Urinary bladder (tissue), 3 donors: ENCODE measurements at regions not wholly inside any gene's neighbourhood (a gene's known extent, or its start where the extent isn't known, plus 50 kb on each side); places are given as distances from the start of the nearest gene placed in this dataset.

Experiments
- DNase-seq: peaks from one replicate; pipeline ENCODE4 v3.0.0-alpha.2; 2015; ENCODE audit errors: extremely low spot score
- H3K27ac ChIP-seq: one replicate; pipeline ENCODE4 v1.5.1; 2013; ENCODE audit warnings: low read depth, mild to moderate bottlenecking, moderate library complexity
- H3K36me3 ChIP-seq: one replicate; pipeline ENCODE4 v1.6.1; 2013; ENCODE audit warnings: mild to moderate bottlenecking, moderate library complexity; ENCODE audit not compliant: insufficient read depth
- H3K4me1 ChIP-seq: one replicate; pipeline ENCODE4 v1.6.1; 2013; ENCODE audit warnings: mild to moderate bottlenecking, moderate library complexity; ENCODE audit not compliant: insufficient read depth
- H3K4me3 ChIP-seq: one replicate; pipeline ENCODE4 v1.5.1; 2013; ENCODE audit warnings: low read depth, low read length
- WGBS: extraction: QIAGEN DNeasy Blood & Tissue Kit; methylation state at CpG from one replicate; pipeline ENCODE4 v1.1.7; 2013; 5-methylcytosine and 5-hydroxymethylcytosine counted together
- donor health status: healthy with polysubstance abuse.
- donor health status: healthy.

GRCh38 chr3:117587416-117587815 lies 877.8 kb downstream of the TUSC7 start:
- WGBS, result 92% methylated on average over 2 of the region's 2 CpGs
- Histone ChIP-seq H3K27ac (no peak overlapping the region), H3K4me1 (no peaks in the 10 kb centered on the region), H3K4me3 (no peak overlapping the region), H3K36me3 (no peaks in the 10 kb centered on the region)
- DNase-seq, result no peak

- H3K4me1 ChIP-seq, result no peaks in the 10 kb centered on the region
- H3K36me3 ChIP-seq, result no peaks in the 10 kb centered on the region
- no peak for DNase-seq
- no peak overlapping the region for H3K27ac ChIP-seq
- H3K4me3 ChIP-seq, result no peak overlapping the region
- 73% methylated on average over 2 of the region's 2 CpGs for WGBS
Observed at GRCh38 chr3:117589454-117589853, 879.9 kb downstream of the TUSC7 start.

DNA sequence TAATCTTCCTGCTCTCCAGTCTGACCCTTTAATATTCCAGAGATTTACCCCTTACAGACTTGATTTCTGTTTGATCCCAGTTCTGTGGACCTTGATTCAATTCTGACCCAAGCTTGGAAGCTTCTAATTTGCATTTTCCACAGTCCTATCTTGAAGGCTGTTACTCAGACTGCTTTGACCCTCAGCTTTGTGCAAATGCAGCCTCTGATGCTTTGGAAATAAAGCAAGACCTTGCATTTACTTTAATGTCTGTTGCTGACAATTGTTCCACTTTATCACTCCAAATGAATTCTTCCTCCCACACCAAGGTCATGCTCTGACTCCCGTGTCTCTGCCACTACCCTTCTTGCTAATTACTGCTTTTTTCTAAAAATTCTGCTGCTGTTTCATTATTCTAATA lies 886.0 kb downstream of the TUSC7 start:
- Histone ChIP-seq H3K4me1 (no peaks in the 10 kb centered on the region), H3K36me3 (no peaks in the 10 kb centered on the region), H3K27ac (no peak overlapping the region), H3K4me3 (no peak overlapping the region)
- WGBS, result 64% methylated on average over 1 of the region's 1 CpG
- DNase-seq, result no peak

GRCh38 chr3:117596503-117596902 lies 886.9 kb downstream of the TUSC7 start:
- no peak overlapping the region for H3K4me3 ChIP-seq
- DNase-seq, result no peak
- no peak overlapping the region for H3K27ac ChIP-seq
- H3K36me3 ChIP-seq, result no peaks in the 10 kb centered on the region
- WGBS, result 72% methylated on average over 1 of the region's 1 CpG
- H3K4me1 ChIP-seq, result no peaks in the 10 kb centered on the region

- WGBS, result 25% methylated on average over 1 of the region's 1 CpG
- Histone ChIP-seq H3K36me3 (no peaks in the 10 kb centered on the region), H3K27ac (no peak overlapping the region), H3K4me3 (no peak overlapping the region), H3K4me1 (no peaks in the 10 kb centered on the region)
- DNase-seq, result no peak
Observed at GRCh38 chr3:117597865-117598264, 888.3 kb downstream of the TUSC7 start.

- Histone ChIP-seq H3K36me3 (no peaks in the 10 kb centered on the region), H3K27ac (no peak overlapping the region), H3K4me3 (no peak overlapping the region), H3K4me1 (no peaks in the 10 kb centered on the region)
- no peak for DNase-seq
- 82% methylated on average over 3 of the region's 3 CpGs for WGBS
Observed at GRCh38 chr3:117600112-117600511, 890.5 kb downstream of the TUSC7 start.

DNA sequence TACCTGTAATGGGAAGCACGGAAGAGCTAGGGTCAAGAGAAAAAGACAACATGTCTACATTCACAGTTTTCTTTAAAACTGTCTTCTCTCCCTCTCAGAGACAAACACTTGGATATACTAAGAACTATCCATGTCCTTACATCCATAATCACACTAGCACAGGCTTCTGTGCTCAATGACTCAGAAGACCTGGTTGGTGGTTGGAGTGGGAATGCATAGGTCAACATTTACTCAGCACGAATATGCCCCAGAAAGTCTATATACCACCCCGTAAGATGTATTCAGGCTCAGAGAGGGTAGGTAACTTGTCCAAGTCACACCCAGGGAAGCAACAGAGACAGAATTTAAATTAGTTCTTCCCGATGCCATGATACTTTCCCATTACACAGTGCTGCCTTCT lies 891.1 kb downstream of the TUSC7 start:
- WGBS, result 98% methylated on average over 4 of the region's 4 CpGs

DNA sequence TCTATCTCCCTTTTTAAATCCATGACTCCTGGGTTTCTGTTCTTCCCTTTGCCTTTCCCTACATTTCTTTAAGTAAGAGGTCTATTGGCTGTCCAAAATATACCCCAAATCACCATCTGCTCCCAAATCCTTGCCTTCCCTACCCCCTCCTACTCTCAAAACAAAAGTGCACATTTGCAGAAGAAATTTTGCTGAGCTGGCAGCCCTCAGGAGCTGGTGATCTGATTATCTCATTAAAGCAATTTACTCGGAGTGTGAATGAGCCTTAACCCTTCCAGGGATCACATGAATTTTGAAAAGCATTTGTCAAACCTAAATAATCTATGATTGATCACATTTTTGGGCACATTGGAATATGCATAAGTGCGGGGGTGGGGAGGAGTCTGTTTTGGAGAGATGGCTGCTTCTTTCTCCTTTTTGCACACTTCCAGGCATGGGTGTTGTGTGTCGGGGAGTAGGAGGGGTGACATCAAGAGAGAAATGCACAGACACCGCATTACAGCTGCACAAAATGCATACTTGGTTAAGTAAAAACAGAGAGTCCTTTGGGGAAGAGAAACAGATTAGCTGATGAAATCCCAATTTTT lies 892.6 kb downstream of the TUSC7 start:
- H3K27ac ChIP-seq, result no peak overlapping the region
- no peak overlapping the region for H3K4me3 ChIP-seq
- no peaks in the 10 kb centered on the region for H3K36me3 ChIP-seq
- no peak for DNase-seq
- no peaks in the 10 kb centered on the region for H3K4me1 ChIP-seq
- 82% methylated on average over 4 of the region's 4 CpGs for WGBS

More for the DNA sequence above, 891.1 kb downstream of the TUSC7 start:
- Histone ChIP-seq H3K36me3 (no peaks in the 10 kb centered on the region), H3K4me3 (no peak overlapping the region), H3K4me1 (no peaks in the 10 kb centered on the region), H3K27ac (no peak overlapping the region)
- DNase-seq, result no peak

- DNase-seq, result no peak
Observed at GRCh38 chr3:117603097-117603496, 893.5 kb downstream of the TUSC7 start.

GRCh38 chr3:117606866-117607265 lies 897.3 kb downstream of the TUSC7 start:
- H3K4me3 ChIP-seq, result no peak overlapping the region
- whole genome bisulfite sequencing, result 54% methylated on average over 2 of the region's 2 CpGs
- H3K36me3 ChIP-seq, result no peaks in the 10 kb centered on the region
- DNase-seq, result no peak
- no peaks in the 10 kb centered on the region for H3K4me1 ChIP-seq
- no peak overlapping the region for H3K27ac ChIP-seq

More at GRCh38 chr3:117603097-117603496, 893.5 kb downstream of the TUSC7 start:
- Histone ChIP-seq H3K4me1 (no peaks in the 10 kb centered on the region), H3K4me3 (no peak overlapping the region), H3K36me3 (no peaks in the 10 kb centered on the region), H3K27ac (no peak overlapping the region)
- WGBS, result 35% methylated on average over 3 of the region's 3 CpGs

GRCh38 chr3:117609330-117609729 lies 899.8 kb downstream of the TUSC7 start:
- Histone ChIP-seq H3K27ac (no peak overlapping the region), H3K36me3 (no peaks in the 10 kb centered on the region), H3K4me1 (no peaks in the 10 kb centered on the region), H3K4me3 (no peak overlapping the region)
- 66% methylated on average over 4 of the region's 4 CpGs for WGBS
- no peak for DNase-seq

DNA sequence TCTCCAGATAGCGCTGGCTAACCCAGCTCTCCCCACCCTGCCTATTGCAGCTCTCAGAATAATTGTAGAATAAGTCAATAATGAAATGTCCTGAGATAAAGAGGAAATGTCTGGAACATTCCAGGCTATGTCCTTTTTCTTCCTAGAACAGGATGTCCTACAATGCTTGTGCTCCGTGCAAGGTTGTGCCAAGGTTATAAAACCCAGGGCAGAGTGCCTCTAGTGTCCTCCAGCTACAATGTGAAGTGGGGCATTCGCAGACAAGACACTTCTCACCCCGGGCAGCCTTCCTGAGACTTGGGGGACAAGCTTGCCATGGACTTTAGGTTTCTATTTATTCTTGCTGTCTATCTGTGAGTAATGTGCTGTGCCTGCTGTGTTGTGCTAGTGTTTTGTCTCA lies 900.6 kb downstream of the TUSC7 start:
- Histone ChIP-seq H3K27ac (no peak overlapping the region), H3K4me3 (no peak overlapping the region), H3K36me3 (no peaks in the 10 kb centered on the region), H3K4me1 (no peaks in the 10 kb centered on the region)
- DNase-seq, result no peak
- 76% methylated on average over 4 of the region's 4 CpGs for WGBS

GRCh38 chr3:117611211-117611610 lies 901.6 kb downstream of the TUSC7 start:
- Histone ChIP-seq H3K4me1 (no peaks in the 10 kb centered on the region), H3K4me3 (no peak overlapping the region), H3K36me3 (no peaks in the 10 kb centered on the region), H3K27ac (no peak overlapping the region)
- 88% methylated on average over 2 of the region's 2 CpGs for WGBS
- DNase-seq, result no peak

- 96% methylated on average over 2 of the region's 2 CpGs for WGBS
Observed at GRCh38 chr3:117616227-117616626, 906.6 kb downstream of the TUSC7 start.

GRCh38 chr3:117617906-117618305 lies 908.3 kb downstream of the TUSC7 start:
- H3K36me3 ChIP-seq, result no peaks in the 10 kb centered on the region
- H3K4me3 ChIP-seq, result no peak overlapping the region
- no peak overlapping the region for H3K27ac ChIP-seq
- DNase-seq, result no peak
- H3K4me1 ChIP-seq, result no peaks in the 10 kb centered on the region
- 71% methylated on average over 1 of the region's 1 CpG for WGBS

More at GRCh38 chr3:117616227-117616626, 906.6 kb downstream of the TUSC7 start:
- DNase-seq, result no peak
- Histone ChIP-seq H3K36me3 (no peaks in the 10 kb centered on the region), H3K27ac (no peak overlapping the region), H3K4me3 (no peak overlapping the region), H3K4me1 (no peaks in the 10 kb centered on the region)
